NCI-H1417 treated with DMSO at 0.1 percent for 48 hours (cell line): ENCODE measurements at regions not wholly inside any gene's neighbourhood (a gene's known extent, or its start where the extent isn't known, plus 50 kb on each side); places are given as distances from the start of the nearest gene placed in this dataset.

ENCODE experiments used
- DNase-seq: peaks from one replicate; lab custom pipeline; 2025; lab: John Stamatoyannopoulos, UW

GRCh38 chr16:54627616-54628015, 303.0 kb upstream of the IRX5 start:
- DNase-seq = no peak

- DNase-seq = no peak
Observed at GRCh38 chr16:54623636-54624035, 307.0 kb upstream of the IRX5 start.

DNA sequence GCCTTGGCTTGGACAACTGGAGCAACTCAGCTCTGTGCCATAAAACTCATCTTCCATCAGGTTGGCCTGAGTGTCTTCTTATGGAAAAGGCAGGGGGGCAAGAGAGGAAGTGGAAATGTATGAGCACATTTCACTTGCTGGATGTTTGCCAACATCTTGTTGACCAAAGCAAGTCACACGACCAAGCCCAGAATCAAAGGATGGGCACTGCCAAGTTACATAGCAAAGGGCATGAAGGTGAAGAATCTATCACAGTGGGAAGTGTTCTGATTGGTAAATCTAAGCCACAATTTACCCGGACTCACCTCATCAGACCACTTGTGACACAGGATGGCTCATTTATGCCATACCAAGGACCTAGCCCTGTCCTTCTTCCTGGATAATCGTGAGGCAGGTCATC, 310.5 kb upstream of the IRX5 start:
- DNase-seq = no peak

GRCh38 chr16:54616610-54617009, 314.1 kb upstream of the IRX5 start:
- DNase-seq = no peak

GRCh38 chr16:54605536-54606066, 319.0 kb upstream of the IRX3 start:
- no peak for DNase-seq

GRCh38 chr16:54602666-54603065, 316.1 kb upstream of the IRX3 start:
- DNase-seq = no peak

DNA sequence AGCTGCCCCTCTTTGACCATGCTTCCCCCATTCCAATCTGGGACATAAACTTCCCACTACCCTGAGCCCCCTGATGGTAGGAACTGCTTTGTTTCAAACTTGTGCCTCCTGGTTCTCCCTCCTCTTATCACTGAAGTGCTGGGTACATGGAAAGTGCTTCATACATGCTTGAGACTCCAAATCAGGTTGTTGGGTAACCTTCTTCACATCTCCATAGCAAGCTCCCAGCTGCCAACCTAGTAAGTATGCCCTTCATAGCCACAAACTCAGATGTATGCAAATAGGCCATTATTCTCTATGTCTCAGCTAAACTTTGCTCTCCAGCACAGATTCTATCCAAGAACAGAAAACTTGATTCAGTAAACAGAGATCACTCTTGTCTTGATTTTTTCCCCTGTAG, 310.6 kb upstream of the IRX3 start:
- DNase-seq = no peak

- DNase-seq = no peak
Observed at GRCh38 chr16:54595621-54596020, 309.0 kb upstream of the IRX3 start.

GRCh38 chr16:54594601-54595391, 308.2 kb upstream of the IRX3 start:
- DNase-seq = no peak

GRCh38 chr16:54591816-54592246, 305.2 kb upstream of the IRX3 start:
- no peak for DNase-seq

DNA sequence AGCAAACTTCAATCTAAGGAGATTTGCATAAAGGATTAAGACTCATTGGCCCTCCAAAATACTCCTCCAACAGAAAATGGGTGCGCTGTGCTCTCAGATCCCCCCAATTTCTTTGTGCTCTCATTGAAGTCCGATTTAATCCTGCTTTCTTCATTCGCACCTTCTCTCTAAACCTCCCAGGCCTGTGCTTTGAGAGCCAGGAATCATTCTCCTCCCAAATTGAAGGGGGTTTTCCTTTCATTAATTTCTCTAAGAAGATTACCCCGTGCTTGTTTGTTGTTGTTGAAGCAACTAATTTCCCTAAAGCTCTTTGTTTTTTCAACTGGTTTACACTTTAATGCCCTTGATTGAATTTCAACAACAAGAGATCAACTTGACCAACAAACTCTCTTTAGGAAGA, 304.2 kb upstream of the IRX3 start:
- no peak for DNase-seq

DNA sequence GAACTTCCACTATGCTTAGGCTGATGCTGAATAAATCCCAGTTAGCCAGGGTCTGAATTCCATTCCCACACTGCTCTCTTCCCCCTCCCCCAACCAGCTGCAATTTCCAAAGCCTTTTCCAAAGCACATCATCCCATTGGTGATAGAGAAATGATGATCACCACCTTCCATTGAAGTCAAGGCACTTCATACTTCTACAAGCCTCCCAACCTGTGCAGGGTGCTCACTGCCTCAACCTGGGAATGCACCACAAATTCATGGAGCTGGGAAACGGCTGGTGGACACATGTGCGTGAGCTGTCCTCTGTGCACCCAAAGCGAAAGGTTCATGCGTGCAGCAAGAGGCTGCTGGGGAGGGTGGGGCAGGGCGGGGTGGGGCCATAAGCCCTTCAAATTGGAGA, 302.7 kb upstream of the IRX3 start:
- DNase-seq = no peak

GRCh38 chr16:54588026-54588425, 301.4 kb upstream of the IRX3 start:
- DNase-seq = no peak

GRCh38 chr16:54587176-54587515, 300.6 kb upstream of the IRX3 start:
- no peak for DNase-seq

DNA sequence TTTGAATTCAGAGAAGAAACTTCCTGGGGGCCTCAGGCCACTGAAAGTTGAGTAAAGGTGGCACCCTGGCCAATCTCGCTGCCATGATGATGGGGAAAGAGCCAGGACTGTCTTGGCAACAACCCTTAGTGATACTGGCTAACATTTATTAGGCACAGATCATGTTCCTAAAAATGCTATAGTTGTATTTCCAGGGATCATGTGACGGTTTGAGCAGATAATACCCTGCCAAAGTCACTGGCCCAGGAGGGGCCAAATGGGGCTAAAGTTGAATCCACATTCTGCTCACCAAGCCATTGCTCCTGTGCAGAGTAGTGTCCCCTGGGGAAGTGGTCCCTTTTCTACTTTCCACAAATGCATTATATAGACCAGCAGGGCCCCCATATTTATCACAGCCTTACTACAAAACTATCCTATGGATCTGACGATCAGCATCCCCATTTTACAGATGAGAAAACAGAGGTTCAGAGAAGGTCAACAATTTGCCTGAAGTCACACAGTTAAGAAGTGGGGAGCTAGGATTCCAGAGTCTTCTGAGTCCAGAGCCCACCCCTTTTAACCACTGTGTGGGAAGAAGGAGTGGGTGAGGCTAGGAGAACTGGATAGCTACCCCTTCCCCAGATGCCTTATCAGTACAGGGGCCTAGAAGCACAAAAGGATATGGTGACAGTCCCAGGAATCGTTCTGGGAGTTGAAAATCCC, 300.0 kb upstream of the IRX3 start:
- DNase-seq = no peak

DNA sequence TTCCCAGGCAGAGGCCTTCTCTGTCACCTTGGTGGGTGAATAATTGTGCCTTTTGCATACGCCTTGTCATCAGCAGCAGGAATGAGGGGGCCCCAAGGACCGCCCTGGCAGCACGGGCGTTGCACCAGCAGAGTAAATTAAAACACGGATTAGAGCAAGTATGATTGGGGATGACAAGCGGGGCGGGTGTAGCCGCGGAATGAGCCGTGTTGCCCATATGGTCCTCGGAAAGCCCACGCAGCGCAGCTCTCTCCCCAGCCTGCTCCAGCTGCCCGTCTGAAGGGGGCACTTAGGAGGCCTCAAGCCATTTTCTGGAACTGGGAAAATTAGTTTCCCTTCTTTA, 299.4 kb upstream of the IRX3 start:
- no peak for DNase-seq

DNA sequence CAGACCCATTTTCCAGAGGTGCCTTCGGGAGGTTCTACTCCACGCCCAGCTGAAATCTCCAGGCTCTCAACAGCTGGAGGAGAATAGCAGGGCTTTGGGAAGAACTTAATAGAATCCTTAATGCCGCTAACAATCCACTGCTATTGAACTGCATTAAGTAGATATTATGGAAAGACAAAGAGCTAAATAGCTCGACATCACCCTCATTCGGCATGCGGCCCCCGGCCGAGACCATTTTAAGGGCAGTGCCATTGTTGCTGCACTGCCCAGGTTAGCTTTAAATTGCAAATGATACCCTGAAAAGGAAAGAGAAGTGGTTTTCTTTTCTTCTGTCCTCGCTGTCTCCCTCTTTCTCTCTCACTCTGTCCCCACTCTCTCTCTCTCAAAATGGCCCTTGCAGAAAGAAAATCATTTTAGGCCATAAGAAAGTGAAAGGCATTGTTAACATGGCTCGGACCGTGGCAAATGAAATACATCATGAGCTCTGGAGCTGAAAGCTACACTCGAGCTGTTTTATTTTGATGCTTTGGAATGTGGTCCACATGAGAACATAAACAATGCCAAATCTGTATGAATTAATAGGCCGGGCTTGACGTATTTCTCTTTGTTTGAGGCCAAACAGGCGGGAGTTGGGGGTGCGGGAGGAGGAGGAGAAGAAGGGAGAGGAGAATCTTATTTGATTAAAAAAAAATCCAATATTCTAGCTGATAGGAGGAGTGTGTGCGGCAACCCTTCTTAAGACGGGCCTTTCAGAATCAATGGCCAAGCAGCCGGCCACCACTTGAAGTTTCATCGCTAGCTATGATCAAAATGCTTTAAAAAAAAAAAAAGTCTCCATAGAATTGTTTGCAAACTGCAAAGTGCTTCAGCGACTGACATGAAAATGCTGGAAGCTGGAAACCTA, 298.8 kb upstream of the IRX3 start:
- no peak for DNase-seq

DNA sequence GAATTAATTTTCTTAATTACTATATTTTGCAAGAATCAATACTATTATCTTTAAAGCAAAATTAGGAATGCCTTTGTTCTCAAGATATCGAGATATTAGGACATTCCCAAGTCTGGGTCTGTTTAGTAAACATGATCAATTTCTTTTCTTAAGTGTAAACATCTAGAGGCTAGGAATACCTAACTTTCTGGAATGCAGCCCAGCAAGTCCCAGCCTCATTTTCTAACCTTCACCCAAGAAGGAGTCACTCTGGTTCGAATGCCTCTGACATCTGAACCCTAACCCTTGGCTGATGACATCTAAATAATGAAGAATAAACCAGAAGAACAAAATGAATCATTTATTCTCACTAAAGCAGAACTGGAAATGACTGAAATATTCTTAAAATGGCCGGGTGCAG, 297.5 kb upstream of the IRX3 start:
- DNase-seq = no peak

GRCh38 chr16:54582631-54583250, 296.2 kb upstream of the IRX3 start:
- no peak for DNase-seq

DNA sequence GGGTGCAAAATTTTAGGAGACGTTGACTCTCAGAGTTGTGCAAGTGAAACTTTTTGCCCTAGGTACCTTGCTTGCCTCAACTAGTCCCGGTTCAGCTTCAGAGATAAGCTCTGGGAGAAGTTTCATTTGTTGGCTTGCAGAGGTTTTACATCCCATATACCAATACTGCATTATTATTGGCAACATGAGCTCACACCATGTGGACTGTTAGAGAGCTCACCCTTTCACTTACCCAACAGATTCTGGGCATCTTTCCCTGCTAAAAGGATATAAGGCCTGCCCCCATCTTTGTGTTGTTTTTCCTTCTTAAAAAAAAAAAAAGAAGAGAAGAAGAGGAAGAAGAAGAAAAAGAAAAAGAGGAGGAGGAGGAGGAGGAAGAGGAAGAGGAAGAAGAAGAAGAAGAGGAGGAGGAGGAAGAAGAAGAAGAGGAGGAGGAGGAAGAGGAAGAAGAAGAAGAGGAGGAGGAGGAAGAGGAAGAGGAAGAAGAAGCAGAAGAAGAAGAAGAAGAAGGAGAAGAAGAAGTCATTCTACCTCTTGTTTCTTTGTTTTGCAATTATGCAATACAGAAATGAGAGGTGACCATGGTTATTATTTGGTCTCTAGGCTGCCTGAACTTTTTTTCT, 292.6 kb upstream of the IRX3 start:
- no peak for DNase-seq

GRCh38 chr16:54577651-54578128, 291.1 kb upstream of the IRX3 start:
- DNase-seq = no peak

DNA sequence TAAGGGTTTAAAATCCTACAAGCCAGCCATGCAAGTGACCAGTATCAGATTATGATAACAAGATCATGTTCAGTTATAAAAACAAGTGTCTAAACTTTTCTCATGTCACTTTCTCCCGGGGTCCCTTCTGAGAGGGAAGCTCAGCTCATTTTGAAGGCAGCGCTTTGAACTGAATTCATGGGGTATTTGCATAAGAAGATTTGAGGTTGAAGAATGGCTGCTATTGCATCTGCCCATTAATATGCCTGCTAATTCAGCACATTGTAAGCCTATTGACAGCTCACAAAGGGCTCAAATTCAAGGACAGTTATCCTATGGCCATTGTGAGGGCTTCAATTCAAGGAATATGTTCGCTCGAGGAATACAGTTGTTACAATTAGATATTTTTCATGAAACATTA, 290.2 kb upstream of the IRX3 start:
- DNase-seq = no peak
